ENCODE measurements at regions not wholly inside any gene's neighbourhood (a gene's known extent, or its start where the extent isn't known, plus 50 kb on each side); places are given as distances from the start of the nearest gene placed in this dataset.

- no peaks in the 10 kb centered on the region for H3K9me3 ChIP-seq (ENCODE audit: control insufficient read depth, low read depth, low read length)
- H3K27me3 ChIP-seq (ENCODE audit: control insufficient read depth, insufficient read depth, low read length), result no peaks in the 10 kb centered on the region
- no peak overlapping the region for H3K27ac ChIP-seq (ENCODE audit: low read length)
- no peak for DNase-seq
- H3K4me1 ChIP-seq (ENCODE audit: control insufficient read depth, insufficient read depth, low read length), result no peaks in the 10 kb centered on the region
- H3K4me3 ChIP-seq (ENCODE audit: low read length), result no peak overlapping the region
- H3K36me3 ChIP-seq (ENCODE audit: control insufficient read depth, insufficient read depth, low read length), result no peaks in the 10 kb centered on the region
Measured at GRCh38 chr4:136829280-136829679, 703.0 kb downstream of the PCDH18 start.

- Histone ChIP-seq H3K4me1 (ENCODE audit: control insufficient read depth, insufficient read depth, low read length) (no peaks in the 10 kb centered on the region), H3K27ac (ENCODE audit: low read length) (no peak overlapping the region), H3K4me3 (ENCODE audit: low read length) (no peak overlapping the region), H3K27me3 (ENCODE audit: control insufficient read depth, insufficient read depth, low read length) (no peaks in the 10 kb centered on the region), H3K36me3 (ENCODE audit: control insufficient read depth, insufficient read depth, low read length) (no peaks in the 10 kb centered on the region), H3K9me3 (ENCODE audit: control insufficient read depth, low read depth, low read length) (no peaks in the 10 kb centered on the region)
- WGBS (ENCODE audit: insufficient coverage, low lambda C conversion rate), result no CpG with 5 or more reads among the region's 8 CpGs
- DNase-seq, result no peak
Measured at GRCh38 chr4:136823020-136823419, 709.3 kb downstream of the PCDH18 start.

GRCh38 chr4:136818811-136819330, 713.4 kb downstream of the PCDH18 start:
- DNase-seq, result no peak
- Histone ChIP-seq H3K36me3 (ENCODE audit: control insufficient read depth, insufficient read depth, low read length) (no peaks in the 10 kb centered on the region), H3K4me3 (ENCODE audit: low read length) (no peak overlapping the region), H3K9me3 (ENCODE audit: control insufficient read depth, low read depth, low read length) (no peaks in the 10 kb centered on the region), H3K27ac (ENCODE audit: low read length) (no peak overlapping the region), H3K4me1 (ENCODE audit: control insufficient read depth, insufficient read depth, low read length) (no peaks in the 10 kb centered on the region), H3K27me3 (ENCODE audit: control insufficient read depth, insufficient read depth, low read length) (no peaks in the 10 kb centered on the region)
- no CpG with 5 or more reads among the region's 1 CpG for WGBS (ENCODE audit: insufficient coverage, low lambda C conversion rate)

GRCh38 chr4:136812100-136812880, 720.0 kb downstream of the PCDH18 start:
- no peaks in the 10 kb centered on the region for H3K27me3 ChIP-seq (ENCODE audit: control insufficient read depth, insufficient read depth, low read length)

GRCh38 chr4:136811496-136812077, 720.7 kb downstream of the PCDH18 start:
- Histone ChIP-seq H3K4me3 (ENCODE audit: low read length) (no peak overlapping the region), H3K27me3 (ENCODE audit: control insufficient read depth, insufficient read depth, low read length) (no peaks in the 10 kb centered on the region), H3K9me3 (ENCODE audit: control insufficient read depth, low read depth, low read length) (peaks cover 15% of the 10 kb centered on the region), H3K4me1 (ENCODE audit: control insufficient read depth, insufficient read depth, low read length) (no peaks in the 10 kb centered on the region), H3K36me3 (ENCODE audit: control insufficient read depth, insufficient read depth, low read length) (no peaks in the 10 kb centered on the region), H3K27ac (ENCODE audit: low read length) (no peak overlapping the region)
- no CpG with 5 or more reads among the region's 14 CpGs for WGBS (ENCODE audit: insufficient coverage, low lambda C conversion rate)
- no peak for DNase-seq

More at GRCh38 chr4:136812100-136812880, 720.0 kb downstream of the PCDH18 start:
- Histone ChIP-seq H3K4me3 (ENCODE audit: low read length) (no peak overlapping the region), H3K27ac (ENCODE audit: low read length) (no peak overlapping the region), H3K4me1 (ENCODE audit: control insufficient read depth, insufficient read depth, low read length) (no peaks in the 10 kb centered on the region), H3K36me3 (ENCODE audit: control insufficient read depth, insufficient read depth, low read length) (no peaks in the 10 kb centered on the region), H3K9me3 (ENCODE audit: control insufficient read depth, low read depth, low read length) (peaks cover 15% of the 10 kb centered on the region)
- no peak for DNase-seq
- no CpG with 5 or more reads among the region's 42 CpGs for WGBS (ENCODE audit: insufficient coverage, low lambda C conversion rate)

GRCh38 chr4:136810626-136811025, 721.7 kb downstream of the PCDH18 start:
- Histone ChIP-seq H3K27me3 (ENCODE audit: control insufficient read depth, insufficient read depth, low read length) (no peaks in the 10 kb centered on the region), H3K4me3 (ENCODE audit: low read length) (no peak overlapping the region), H3K9me3 (ENCODE audit: control insufficient read depth, low read depth, low read length) (peaks cover 15% of the 10 kb centered on the region), H3K36me3 (ENCODE audit: control insufficient read depth, insufficient read depth, low read length) (no peaks in the 10 kb centered on the region), H3K27ac (ENCODE audit: low read length) (no peak overlapping the region), H3K4me1 (ENCODE audit: control insufficient read depth, insufficient read depth, low read length) (no peaks in the 10 kb centered on the region)
- DNase-seq, result no peak
- WGBS (ENCODE audit: insufficient coverage, low lambda C conversion rate), result no CpG with 5 or more reads among the region's 6 CpGs

- no CpG with 5 or more reads among the region's 1 CpG for WGBS (ENCODE audit: insufficient coverage, low lambda C conversion rate)
- Histone ChIP-seq H3K9me3 (ENCODE audit: control insufficient read depth, low read depth, low read length) (peaks cover 5% of the 10 kb centered on the region), H3K27me3 (ENCODE audit: control insufficient read depth, insufficient read depth, low read length) (no peaks in the 10 kb centered on the region), H3K4me1 (ENCODE audit: control insufficient read depth, insufficient read depth, low read length) (no peaks in the 10 kb centered on the region), H3K36me3 (ENCODE audit: control insufficient read depth, insufficient read depth, low read length) (no peaks in the 10 kb centered on the region), H3K27ac (ENCODE audit: low read length) (no peak overlapping the region), H3K4me3 (ENCODE audit: low read length) (no peak overlapping the region)
- DNase-seq, result no peak
Measured at GRCh38 chr4:136806844-136807243, 725.5 kb downstream of the PCDH18 start.

GRCh38 chr4:136805617-136806016, 726.7 kb downstream of the PCDH18 start:
- no peaks in the 10 kb centered on the region for H3K9me3 ChIP-seq (ENCODE audit: control insufficient read depth, low read depth, low read length)
- no peaks in the 10 kb centered on the region for H3K27me3 ChIP-seq (ENCODE audit: control insufficient read depth, insufficient read depth, low read length)
- H3K4me3 ChIP-seq (ENCODE audit: low read length), result no peak overlapping the region
- no CpG with 5 or more reads among the region's 2 CpGs for WGBS (ENCODE audit: insufficient coverage, low lambda C conversion rate)
- H3K27ac ChIP-seq (ENCODE audit: low read length), result no peak overlapping the region
- DNase-seq, result no peak
- no peaks in the 10 kb centered on the region for H3K36me3 ChIP-seq (ENCODE audit: control insufficient read depth, insufficient read depth, low read length)
- H3K4me1 ChIP-seq (ENCODE audit: control insufficient read depth, insufficient read depth, low read length), result no peaks in the 10 kb centered on the region

- no peaks in the 10 kb centered on the region for H3K4me1 ChIP-seq (ENCODE audit: control insufficient read depth, insufficient read depth, low read length)
- no CpG with 5 or more reads among the region's 3 CpGs for WGBS (ENCODE audit: insufficient coverage, low lambda C conversion rate)
- H3K9me3 ChIP-seq (ENCODE audit: control insufficient read depth, low read depth, low read length), result no peaks in the 10 kb centered on the region
- H3K27me3 ChIP-seq (ENCODE audit: control insufficient read depth, insufficient read depth, low read length), result no peaks in the 10 kb centered on the region
- H3K36me3 ChIP-seq (ENCODE audit: control insufficient read depth, insufficient read depth, low read length), result no peaks in the 10 kb centered on the region
- H3K4me3 ChIP-seq (ENCODE audit: low read length), result no peak overlapping the region
- H3K27ac ChIP-seq (ENCODE audit: low read length), result no peak overlapping the region
- no peak for DNase-seq
Measured at GRCh38 chr4:136803433-136803832, 728.9 kb downstream of the PCDH18 start.

GRCh38 chr4:136800248-136800647, 732.0 kb downstream of the PCDH18 start:
- no peaks in the 10 kb centered on the region for H3K4me1 ChIP-seq (ENCODE audit: control insufficient read depth, insufficient read depth, low read length)
- H3K27me3 ChIP-seq (ENCODE audit: control insufficient read depth, insufficient read depth, low read length), result no peaks in the 10 kb centered on the region
- no peak for DNase-seq
- H3K9me3 ChIP-seq (ENCODE audit: control insufficient read depth, low read depth, low read length), result no peaks in the 10 kb centered on the region
- no peaks in the 10 kb centered on the region for H3K36me3 ChIP-seq (ENCODE audit: control insufficient read depth, insufficient read depth, low read length)
- H3K27ac ChIP-seq (ENCODE audit: low read length), result no peak overlapping the region
- H3K4me3 ChIP-seq (ENCODE audit: low read length), result no peak overlapping the region
- WGBS (ENCODE audit: insufficient coverage, low lambda C conversion rate), result 80% methylated on average over 1 of the region's 3 CpGs

- no peaks in the 10 kb centered on the region for H3K27me3 ChIP-seq (ENCODE audit: control insufficient read depth, insufficient read depth, low read length)
- no peaks in the 10 kb centered on the region for H3K36me3 ChIP-seq (ENCODE audit: control insufficient read depth, insufficient read depth, low read length)
- H3K9me3 ChIP-seq (ENCODE audit: control insufficient read depth, low read depth, low read length), result no peaks in the 10 kb centered on the region
- H3K4me1 ChIP-seq (ENCODE audit: control insufficient read depth, insufficient read depth, low read length), result no peaks in the 10 kb centered on the region
- H3K4me3 ChIP-seq (ENCODE audit: low read length), result no peak overlapping the region
- no CpG with 5 or more reads among the region's 3 CpGs for WGBS (ENCODE audit: insufficient coverage, low lambda C conversion rate)
- no peak overlapping the region for H3K27ac ChIP-seq (ENCODE audit: low read length)
- DNase-seq, result no peak
Measured at GRCh38 chr4:136796953-136797352, 735.3 kb downstream of the PCDH18 start.
